ENCODE measurements at regions not wholly inside any gene's neighbourhood (a gene's known extent, or its start where the extent isn't known, plus 50 kb on each side); places are given as distances from the start of the nearest gene placed in this dataset.

GRCh38 chr17:69947027-69947759 is 127.8 kb upstream of the KCNJ16 start:
- Histone ChIP-seq H3K9me3 (no peaks in the 10 kb centered on the region), H3K4me1 (peaks cover 0 to 3% (median 0%) of the 10 kb centered on the region in 3 donors), H3K4me3 (no peak overlapping the region), H3K36me3 (no peaks in the 10 kb centered on the region), H3K27ac (no peak overlapping the region), H3K27me3 (no peaks in the 10 kb centered on the region)
- WGBS, 2 donors: 87% methylated on average over 3 to 4 of the region's 4 CpGs
- no peak for FAIRE-seq
- no peak for DNase-seq
- ATAC-seq: no peak
- intact Hi-C loops (cut with DNase I): no loop called here
- TF ChIP-seq CTCF (IDR thresholded peaks at IDR 0.05): no peak

DNA sequence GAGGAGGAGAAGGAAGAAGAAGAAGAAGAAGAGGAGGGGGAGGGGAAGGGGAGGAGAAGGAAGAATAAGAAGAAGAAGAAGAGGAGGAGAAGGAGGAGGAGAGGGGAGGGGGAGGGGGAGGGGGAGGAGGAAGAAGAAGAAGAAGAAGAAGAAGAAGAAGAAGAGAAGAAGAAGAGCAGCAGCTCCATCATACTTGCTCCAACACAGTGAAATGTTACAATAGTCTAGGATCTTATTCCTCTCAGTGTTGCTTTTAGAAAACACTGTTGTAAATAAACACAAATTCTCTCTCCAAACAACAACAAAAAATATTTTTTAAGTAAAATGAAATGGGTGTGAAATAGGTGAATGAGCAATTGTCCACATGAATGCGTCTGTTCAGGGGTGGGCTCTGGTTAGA is 126.6 kb upstream of the KCNJ16 start:
- intact Hi-C loops (cut with DNase I): no loop called here
- no peak for DNase-seq

GRCh38 chr17:69949496-69949895 is 125.5 kb upstream of the KCNJ16 start:
- Histone ChIP-seq H3K27me3 (no peaks in the 10 kb centered on the region), H3K4me1 (peaks cover 0 to 3% (median 0%) of the 10 kb centered on the region in 3 donors), H3K9me3 (no peaks in the 10 kb centered on the region), H3K36me3 (no peaks in the 10 kb centered on the region), H3K27ac (no peak overlapping the region), H3K4me3 (no peak overlapping the region)
- intact Hi-C loops (cut with DNase I): no loop called here
- DNase-seq (no peak), FAIRE-seq (no peak), ATAC-seq (no peak)
- no peak for TF ChIP-seq CTCF (IDR thresholded peaks at IDR 0.05)

More for the DNA sequence above, 126.6 kb upstream of the KCNJ16 start:
- H3K27me3 ChIP-seq: no peaks in the 10 kb centered on the region
- ATAC-seq: no peak
- H3K9me3 ChIP-seq: no peaks in the 10 kb centered on the region
- no peak overlapping the region for H3K27ac ChIP-seq
- H3K4me1 ChIP-seq: peaks cover 0 to 3% (median 0%) of the 10 kb centered on the region in 3 donors
- no peak overlapping the region for H3K4me3 ChIP-seq
- no peak for TF ChIP-seq CTCF (IDR thresholded peaks at IDR 0.05)
- WGBS, 2 donors: 100% methylated on average over 1 of the region's 1 CpG
- FAIRE-seq: no peak
- H3K36me3 ChIP-seq: no peaks in the 10 kb centered on the region

- ATAC-seq (peak in 1 of 4 donors; percentile 57), FAIRE-seq (no peak), DNase-seq (no peak)
- H3K27ac ChIP-seq: no peak overlapping the region
- TF ChIP-seq CTCF (IDR thresholded peaks at IDR 0.05): no peak
- WGBS, 2 donors: 57 to 64% methylated on average over 6 of the region's 6 CpGs
- H3K4me3 ChIP-seq: no peak overlapping the region
- H3K9me3 ChIP-seq: no peaks in the 10 kb centered on the region
- intact Hi-C loops (cut with DNase I): no loop called here
- H3K4me1 ChIP-seq: peaks cover 0 to 3% (median 0%) of the 10 kb centered on the region in 3 donors
- no peaks in the 10 kb centered on the region for H3K27me3 ChIP-seq
- no peaks in the 10 kb centered on the region for H3K36me3 ChIP-seq
Observed at GRCh38 chr17:69949973-69950695, 124.9 kb upstream of the KCNJ16 start.
